Neuronal stem cell (in vitro differentiated cells): ENCODE measurements at regions not wholly inside any gene's neighbourhood (a gene's known extent, or its start where the extent isn't known, plus 50 kb on each side); places are given as distances from the start of the nearest gene placed in this dataset.

Source experiments
- DNase-seq: peaks from one replicate; pipeline ENCODE4 v3.0.0-alpha.2; 2013; ENCODE audit warnings: low spot score
- H2AFZ ChIP-seq: one replicate; pipeline ENCODE4 v1.6.1; 2013; ENCODE audit warnings: mild to moderate bottlenecking, low read length, inconsistent platforms
- H2AK5ac ChIP-seq: 2 replicates; pipeline ENCODE4 v1.6.1; 2013; ENCODE audit warnings: low read depth, mild to moderate bottlenecking, inconsistent platforms, low read length, moderate library complexity, mixed read lengths
- H2BK120ac ChIP-seq: 2 replicates; pipeline ENCODE4 v1.6.1; 2013; ENCODE audit warnings: low read depth, mild to moderate bottlenecking, inconsistent platforms, low read length, moderate library complexity, mixed read lengths
- H2BK12ac ChIP-seq: one replicate; pipeline ENCODE4 v1.6.1; 2013; ENCODE audit warnings: low read length, inconsistent platforms
- H2BK15ac ChIP-seq: 2 replicates; pipeline ENCODE4 v1.6.1; 2013; ENCODE audit warnings: mild to moderate bottlenecking, low read length, inconsistent platforms, mixed read lengths
- H2BK5ac ChIP-seq: one replicate; pipeline ENCODE4 v1.6.1; 2013; ENCODE audit warnings: inconsistent platforms, mild to moderate bottlenecking, low read length, moderate library complexity
- H3K14ac ChIP-seq: one replicate; pipeline ENCODE4 v1.6.1; 2013; ENCODE audit warnings: low read length, inconsistent platforms
- H3K18ac ChIP-seq: 2 replicates; pipeline ENCODE4 v1.6.1; 2013; ENCODE audit warnings: low read length, inconsistent platforms
- H3K23ac ChIP-seq: 2 replicates; pipeline ENCODE4 v1.6.1; 2013; ENCODE audit warnings: low read depth, mild to moderate bottlenecking, mixed read lengths, low read length, inconsistent platforms; ENCODE audit not compliant: poor library complexity
- H3K27ac ChIP-seq: replicated peaks from 3 replicates; pipeline ENCODE4 v1.5.1; 2013; ENCODE audit warnings: low read length, inconsistent platforms
- H3K27me3 ChIP-seq, 3 experiments: 2 replicates each; pipeline ENCODE4 v1.6.1; 2013; ENCODE audit warnings: low read length in 3 of 3, mild to moderate bottlenecking in 2 of 3, inconsistent platforms in 1 of 3, low read depth in 1 of 3, mixed read lengths in 1 of 3, moderate library complexity in 1 of 3; ENCODE audit not compliant: control insufficient read depth in 3 of 3, insufficient read depth in 3 of 3
- H3K36me3 ChIP-seq, 2 donors: replicated peaks in 1 of 2; 2 replicates each; pipeline ENCODE4 v1.6.1; 2013; ENCODE audit warnings: low read length in 2 of 2; ENCODE audit not compliant: control insufficient read depth in 2 of 2, insufficient read depth in 2 of 2
- H3K4ac ChIP-seq: 2 replicates; pipeline ENCODE4 v1.6.1; 2013; ENCODE audit warnings: inconsistent platforms, mild to moderate bottlenecking, low read length, moderate library complexity
- H3K4me1 ChIP-seq, 2 donors: 1 replicate in 1 of 2; 2 replicates in 1 of 2; pipeline ENCODE4 v1.6.1; 2013; ENCODE audit warnings: low read length in 2 of 2, low read depth in 1 of 2; ENCODE audit not compliant: control insufficient read depth in 2 of 2, insufficient read depth in 1 of 2
- H3K4me2 ChIP-seq: one replicate; pipeline ENCODE4 v1.6.1; 2013; ENCODE audit warnings: mild to moderate bottlenecking, low read length, inconsistent platforms; ENCODE audit not compliant: insufficient read depth, poor library complexity, severe bottlenecking
- H3K4me3 ChIP-seq, 2 donors: 2 replicates each; pipeline ENCODE4 v1.5.1; 2013; ENCODE audit warnings: low read length in 2 of 2, mild to moderate bottlenecking in 2 of 2, inconsistent platforms in 1 of 2, moderate library complexity in 1 of 2
- H3K79me1 ChIP-seq: one replicate; pipeline ENCODE4 v1.6.1; 2013; ENCODE audit warnings: low read depth, mild to moderate bottlenecking, inconsistent platforms, low read length, moderate library complexity
- H3K9ac ChIP-seq: one replicate; pipeline ENCODE4 v1.6.1; 2013; ENCODE audit warnings: mild to moderate bottlenecking, low read depth, low read length, inconsistent platforms; ENCODE audit not compliant: poor library complexity
- H3K9me3 ChIP-seq, 2 donors: replicated peaks in 1 of 2; 2 replicates each; pipeline versions ENCODE3 to v1.6.1; 2013; ENCODE audit warnings: low read length in 2 of 2, mild to moderate bottlenecking in 2 of 2, inconsistent platforms in 1 of 2, low read depth in 1 of 2, mixed read lengths in 1 of 2, moderate library complexity in 1 of 2; ENCODE audit not compliant: control insufficient read depth in 2 of 2, insufficient read depth in 1 of 2
- H4K8ac ChIP-seq: one replicate; pipeline ENCODE4 v1.6.1; 2013; ENCODE audit warnings: low read depth, mild to moderate bottlenecking, inconsistent platforms, low read length, moderate library complexity
- H4K91ac ChIP-seq: one replicate; pipeline ENCODE4 v1.6.1; 2013; ENCODE audit warnings: low read length, low read depth, mild to moderate bottlenecking, inconsistent platforms; ENCODE audit not compliant: poor library complexity
- WGBS, 2 donors: extraction: QIAGEN DNeasy Blood & Tissue Kit; methylation state at CpG; one replicate each; pipeline ENCODE4 v1.1.7; 2013; ENCODE audit warnings: missing lambda C conversion rate in 2 of 2, mixed read lengths in 1 of 2; ENCODE audit not compliant: insufficient read length in 2 of 2, insufficient replicate concordance in 1 of 2; ENCODE audit errors: extremely low coverage in 2 of 2; 5-methylcytosine and 5-hydroxymethylcytosine counted together

GRCh38 chr4:14196131-14196530 is 568.6 kb upstream of the BOD1L1 start:
- Histone ChIP-seq H2AFZ (no peak overlapping the region), H3K14ac (no peak overlapping the region), H3K23ac (no peak overlapping the region), H3K4me3 (no peak overlapping the region), H3K4ac (no peak overlapping the region), H4K91ac (no peak overlapping the region), H3K27ac (no peak overlapping the region), H2AK5ac (no peak overlapping the region), H3K18ac (no peak overlapping the region), H2BK12ac (no peak overlapping the region), H3K36me3 (no peaks in the 10 kb centered on the region), H3K9ac (no peak overlapping the region), H2BK15ac (no peak overlapping the region), H3K4me2 (no peak overlapping the region), H4K8ac (no peak overlapping the region), H3K4me1 (no peaks in the 10 kb centered on the region), H2BK120ac (no peak overlapping the region), H2BK5ac (no peak overlapping the region), H3K79me1 (no peaks in the 10 kb centered on the region), H3K9me3 (no peaks in the 10 kb centered on the region), H3K27me3 (no peaks in the 10 kb centered on the region)
- no CpG with 5 or more reads among the region's 7 CpGs for WGBS, 2 donors
- peak; percentile 52 for DNase-seq

GRCh38 chr4:14215116-14215770 is 587.7 kb upstream of the BOD1L1 start:
- DNase-seq: no peak
- Histone ChIP-seq H4K8ac (no peak overlapping the region), H2AK5ac (no peak overlapping the region), H3K14ac (no peak overlapping the region), H3K4me1 (peaks cover 0 to 2% of the 10 kb centered on the region in 2 donors), H3K36me3 (no peaks in the 10 kb centered on the region), H3K27me3 (no peaks in the 10 kb centered on the region), H3K9ac (no peak overlapping the region), H4K91ac (no peak overlapping the region), H2BK5ac (no peak overlapping the region), H3K9me3 (no peaks in the 10 kb centered on the region), H2BK120ac (no peak overlapping the region), H3K4ac (no peak overlapping the region), H3K23ac (no peak overlapping the region), H3K79me1 (no peaks in the 10 kb centered on the region), H2BK15ac (no peak overlapping the region), H3K27ac (no peak overlapping the region), H3K4me2 (no peak overlapping the region), H3K4me3 (no peak overlapping the region), H3K18ac (no peak overlapping the region), H2AFZ (no peak overlapping the region), H2BK12ac (no peak overlapping the region)
- 100% methylated on average over 1 of the region's 6 CpGs; no CpG with 5 or more reads in 1 of the 2 donors for WGBS, 2 donors

- no peak overlapping the region for H4K8ac ChIP-seq
- no peak for DNase-seq
- H3K23ac ChIP-seq: no peak overlapping the region
- no peaks in the 10 kb centered on the region for H3K9me3 ChIP-seq
- peaks cover 0 to 2% of the 10 kb centered on the region in 2 donors for H3K4me1 ChIP-seq
- no peak overlapping the region for H3K27ac ChIP-seq
- no peak overlapping the region for H2AFZ ChIP-seq
- no peak overlapping the region for H3K4ac ChIP-seq
- H3K79me1 ChIP-seq: no peaks in the 10 kb centered on the region
- no peak overlapping the region for H3K9ac ChIP-seq
- WGBS, 2 donors: no CpG with 5 or more reads among the region's 3 CpGs
- H3K4me3 ChIP-seq: no peak overlapping the region
- no peaks in the 10 kb centered on the region for H3K27me3 ChIP-seq
- no peak overlapping the region for H2BK12ac ChIP-seq
- no peak overlapping the region for H2BK5ac ChIP-seq
- H2AK5ac ChIP-seq: no peak overlapping the region
- no peak overlapping the region for H2BK15ac ChIP-seq
- no peak overlapping the region for H3K14ac ChIP-seq
- no peak overlapping the region for H3K18ac ChIP-seq
- H3K4me2 ChIP-seq: no peak overlapping the region
- H2BK120ac ChIP-seq: no peak overlapping the region
- H3K36me3 ChIP-seq: no peaks in the 10 kb centered on the region
- no peak overlapping the region for H4K91ac ChIP-seq
Observed at GRCh38 chr4:14217401-14217800, 589.9 kb upstream of the BOD1L1 start.

GRCh38 chr4:14218641-14219040 is 591.1 kb upstream of the BOD1L1 start:
- H2BK15ac ChIP-seq: no peak overlapping the region
- DNase-seq: no peak
- H3K27ac ChIP-seq: no peak overlapping the region
- no peak overlapping the region for H2BK5ac ChIP-seq
- no peak overlapping the region for H3K4me3 ChIP-seq
- no peak overlapping the region for H2AFZ ChIP-seq
- H2BK120ac ChIP-seq: no peak overlapping the region
- H3K9me3 ChIP-seq: no peaks in the 10 kb centered on the region
- no peaks in the 10 kb centered on the region for H3K27me3 ChIP-seq
- H3K36me3 ChIP-seq: no peaks in the 10 kb centered on the region
- H3K18ac ChIP-seq: no peak overlapping the region
- no peak overlapping the region for H4K8ac ChIP-seq
- H3K23ac ChIP-seq: no peak overlapping the region
- H3K9ac ChIP-seq: no peak overlapping the region
- no peak overlapping the region for H2BK12ac ChIP-seq
- no CpG with 5 or more reads among the region's 4 CpGs for WGBS, 2 donors
- no peak overlapping the region for H2AK5ac ChIP-seq
- H3K4me1 ChIP-seq: peaks cover 0 to 2% of the 10 kb centered on the region in 2 donors
- no peak overlapping the region for H3K4ac ChIP-seq
- H3K4me2 ChIP-seq: no peak overlapping the region
- H3K14ac ChIP-seq: no peak overlapping the region
- no peaks in the 10 kb centered on the region for H3K79me1 ChIP-seq
- no peak overlapping the region for H4K91ac ChIP-seq
